ENCODE measurements at regions not wholly inside any gene's neighbourhood (a gene's known extent, or its start where the extent isn't known, plus 50 kb on each side); places are given as distances from the start of the nearest gene placed in this dataset.

GRCh38 chr16:14353340-14353739 lies 276.7 kb downstream of the PARN start:
- Histone ChIP-seq H3K4me3 (replicated peaks in 1 of 2; ENCODE audit: low read depth in 1 of 2, low read length in 2 of 2) (no peak overlapping the region), H3K79me2 (ENCODE audit: insufficient read depth, low read length) (no peaks in the 10 kb centered on the region), H3K9me2 (ENCODE audit: insufficient read depth) (no peaks in the 10 kb centered on the region), H3K9me3 (ENCODE audit: control insufficient read depth in 1 of 2, insufficient read depth in 1 of 2, low read depth in 1 of 2, low read length in 2 of 2) (no peaks in the 10 kb centered on the region), H3K27me3 (ENCODE audit: insufficient read depth, low read length) (no peaks in the 10 kb centered on the region), H2AFZ (ENCODE audit: low read depth, low read length, poor library complexity, severe bottlenecking) (no peak overlapping the region), H3K4me2 (ENCODE audit: low read length) (no peak overlapping the region), H3K9ac (ENCODE audit: low read length) (no peak overlapping the region), H3K36me3 (ENCODE audit: control insufficient read depth in 1 of 2, insufficient read depth in 2 of 2, low read length in 2 of 2) (no peaks in the 10 kb centered on the region), H3K27ac (ENCODE audit: low read depth, low read length) (no peak overlapping the region), H4K20me1 (ENCODE audit: insufficient read depth) (no peaks in the 10 kb centered on the region), H3K4me1 (ENCODE audit: control insufficient read depth in 1 of 2, insufficient read depth in 2 of 2, low read length in 2 of 2) (peaks cover 0 to 9% of the 10 kb centered on the region in 2 experiments; a peak in 3 of 4 replicates)
- intact Hi-C loops (cut with micrococcal nuclease), result no loop called here
- no TSS peak for BruUV-seq (replicated peaks)
- DNase-seq (ENCODE audit: low read depth, low spot score) (no peak), ATAC-seq (no peak)
- ChIA-PET CTCF (no interaction called here), POLR2A (no interaction called here), RAD21 (ENCODE audit: low non-redundant PET in 1 of 2, low total read pairs in 2 of 2, uncharacterized antibody in 2 of 2, unreplicated experiment in 2 of 2) (no interaction called here)
- TF ChIP-seq RAD21 (IDR thresholded peaks at IDR 0.05; ENCODE audit: low read depth) (no peak), ELF1 (IDR thresholded peaks at IDR 0.05; ENCODE audit: borderline replicate concordance, low read depth) (no peak), YY1 (IDR thresholded peaks at IDR 0.05; ENCODE audit: extremely low read depth, insufficient replicate concordance, low read depth, low read length) (no peak), EZH2phosphoT487 (IDR thresholded peaks at IDR 0.05; ENCODE audit: borderline replicate concordance) (no peak), REST (IDR thresholded peaks at IDR 0.05; ENCODE audit: low read depth) (no peak), MAX (IDR thresholded peaks at IDR 0.05) (no peak), ZBTB33 (IDR thresholded peaks at IDR 0.05; ENCODE audit: extremely low read depth, insufficient replicate concordance, low read length) (no peak), ZNF274 (IDR thresholded peaks at IDR 0.05; ENCODE audit: low read depth, low read length) (no peak)
